Neural progenitor cell (in vitro differentiated cells): ENCODE measurements at regions not wholly inside any gene's neighbourhood (a gene's known extent, or its start where the extent isn't known, plus 50 kb on each side); places are given as distances from the start of the nearest gene placed in this dataset.

Experiments
- CTCF ChIP-seq: fragments of 200-600 bp; sonication (generic); IDR thresholded peaks from 2 replicates; pipeline ENCODE4 v1.5.1; 2017; ENCODE audit warnings: antibody characterized with exemption, mild to moderate bottlenecking
- EZH2phosphoT487 ChIP-seq: fragments of 200-600 bp; sonication (generic); IDR thresholded peaks from 2 replicates; pipeline ENCODE4 v1.6.1; 2017; ENCODE audit warnings: antibody characterized with exemption

GRCh38 chr6:147707524-147707923 lies 199.0 kb downstream of the SAMD5 start:
- TF ChIP-seq CTCF (no peak), EZH2phosphoT487 (no peak)
